Tibial nerve (tissue), 3 donors: ENCODE measurements at regions not wholly inside any gene's neighbourhood (a gene's known extent, or its start where the extent isn't known, plus 50 kb on each side); places are given as distances from the start of the nearest gene placed in this dataset.

ENCODE experiments used
- CTCF ChIP-seq, 5 experiments: fragments of 200-600 bp in 3 of 5; fragments of 450-650 bp in 2 of 5; sonication (generic) in 3 of 5; IDR thresholded peaks; one replicate each; pipeline ENCODE4 v1.5.1; 2016 to 2019; ENCODE audit warnings: antibody characterized with exemption in 5 of 5, mild to moderate bottlenecking in 3 of 5, moderate library complexity in 2 of 5
- POLR2A ChIP-seq, 2 donors: fragments of 450-650 bp; IDR thresholded peaks; one replicate each; pipeline ENCODE4 v1.6.1; 2017; ENCODE audit warnings: antibody characterized with exemption in 2 of 2, mild to moderate bottlenecking in 2 of 2, moderate library complexity in 2 of 2

- TF ChIP-seq POLR2A (IDR thresholded peaks at IDR 0.05) (no peak), CTCF (IDR thresholded peaks at IDR 0.05) (no peak)
These were observed 584.1 kb downstream of the TFAP2A start for GRCh38 chr6:9830808-9831207.
